ENCODE measurements at regions not wholly inside any gene's neighbourhood (a gene's known extent, or its start where the extent isn't known, plus 50 kb on each side); places are given as distances from the start of the nearest gene placed in this dataset.

- no peak for TF ChIP-seq EGR1 (IDR thresholded peaks at IDR 0.05)
- TF ChIP-seq TAF1 (IDR thresholded peaks at IDR 0.05; ENCODE audit: low read depth), result no peak
- no peak for TF ChIP-seq CREB1 (IDR thresholded peaks at IDR 0.05; ENCODE audit: low read depth)
- TF ChIP-seq RAD21 (IDR thresholded peaks at IDR 0.05; ENCODE audit: low read depth), result no peak
- TF ChIP-seq TCF12 (IDR thresholded peaks at IDR 0.05; ENCODE audit: low read depth), result no peak
- no peak for TF ChIP-seq MAX (IDR thresholded peaks at IDR 0.05)
- TF ChIP-seq, protein P1, sequence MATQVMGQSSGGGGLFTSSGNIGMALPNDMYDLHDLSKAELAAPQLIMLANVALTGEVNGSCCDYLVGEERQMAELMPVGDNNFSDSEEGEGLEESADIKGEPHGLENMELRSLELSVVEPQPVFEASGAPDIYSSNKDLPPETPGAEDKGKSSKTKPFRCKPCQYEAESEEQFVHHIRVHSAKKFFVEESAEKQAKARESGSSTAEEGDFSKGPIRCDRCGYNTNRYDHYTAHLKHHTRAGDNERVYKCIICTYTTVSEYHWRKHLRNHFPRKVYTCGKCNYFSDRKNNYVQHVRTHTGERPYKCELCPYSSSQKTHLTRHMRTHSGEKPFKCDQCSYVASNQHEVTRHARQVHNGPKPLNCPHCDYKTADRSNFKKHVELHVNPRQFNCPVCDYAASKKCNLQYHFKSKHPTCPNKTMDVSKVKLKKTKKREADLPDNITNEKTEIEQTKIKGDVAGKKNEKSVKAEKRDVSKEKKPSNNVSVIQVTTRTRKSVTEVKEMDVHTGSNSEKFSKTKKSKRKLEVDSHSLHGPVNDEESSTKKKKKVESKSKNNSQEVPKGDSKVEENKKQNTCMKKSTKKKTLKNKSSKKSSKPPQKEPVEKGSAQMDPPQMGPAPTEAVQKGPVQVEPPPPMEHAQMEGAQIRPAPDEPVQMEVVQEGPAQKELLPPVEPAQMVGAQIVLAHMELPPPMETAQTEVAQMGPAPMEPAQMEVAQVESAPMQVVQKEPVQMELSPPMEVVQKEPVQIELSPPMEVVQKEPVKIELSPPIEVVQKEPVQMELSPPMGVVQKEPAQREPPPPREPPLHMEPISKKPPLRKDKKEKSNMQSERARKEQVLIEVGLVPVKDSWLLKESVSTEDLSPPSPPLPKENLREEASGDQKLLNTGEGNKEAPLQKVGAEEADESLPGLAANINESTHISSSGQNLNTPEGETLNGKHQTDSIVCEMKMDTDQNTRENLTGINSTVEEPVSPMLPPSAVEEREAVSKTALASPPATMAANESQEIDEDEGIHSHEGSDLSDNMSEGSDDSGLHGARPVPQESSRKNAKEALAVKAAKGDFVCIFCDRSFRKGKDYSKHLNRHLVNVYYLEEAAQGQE (IDR thresholded peaks at IDR 0.05; ENCODE audit: low read depth), result no peak
- no peak for TF ChIP-seq CEBPB (IDR thresholded peaks at IDR 0.05)
Measured at GRCh38 chrX:57848857-57849256, 61.4 kb downstream of the ZXDA start.

Measured in Ishikawa (cell line).